PFSK-1 (cell line): ENCODE measurements at regions not wholly inside any gene's neighbourhood (a gene's known extent, or its start where the extent isn't known, plus 50 kb on each side); places are given as distances from the start of the nearest gene placed in this dataset.

Source experiments
- FOXP2 ChIP-seq: optimal IDR thresholded peaks from 2 replicates; pipeline ENCODE3; 2011; ENCODE audit warnings: borderline replicate concordance, control low read depth, inconsistent platforms; ENCODE audit not compliant: insufficient read depth; ENCODE audit errors: extremely low read length, extremely low read depth
- POLR2AphosphoS5 ChIP-seq: IDR thresholded peaks from 2 replicates; pipeline ENCODE4 v1.6.1; 2012; ENCODE audit warnings: low read depth, mild to moderate bottlenecking, control low read depth, low read length, moderate library complexity
- SIN3A ChIP-seq: IDR thresholded peaks from 2 replicates; pipeline ENCODE4 v1.6.1; 2012; ENCODE audit warnings: mild to moderate bottlenecking, low read length, moderate library complexity, borderline replicate concordance; ENCODE audit not compliant: insufficient read depth
- TAF1 ChIP-seq: IDR thresholded peaks from 2 replicates; pipeline ENCODE4 v1.6.1; 2012; ENCODE audit warnings: low read length, control low read depth, borderline replicate concordance; ENCODE audit not compliant: insufficient read depth
- TF ChIP-seq, protein P1 (sequence below), 2 experiments: IDR thresholded peaks; 2 replicates each; pipeline versions ENCODE4 v1.6.1 to v1.8.0; 2011 to 2012; ENCODE audit warnings: low read depth in 2 of 2, low read length in 2 of 2, control low read depth in 1 of 2, inconsistent platforms in 1 of 2, mild to moderate bottlenecking in 1 of 2, moderate library complexity in 1 of 2; ENCODE audit not compliant: insufficient read depth in 1 of 2

DNA sequence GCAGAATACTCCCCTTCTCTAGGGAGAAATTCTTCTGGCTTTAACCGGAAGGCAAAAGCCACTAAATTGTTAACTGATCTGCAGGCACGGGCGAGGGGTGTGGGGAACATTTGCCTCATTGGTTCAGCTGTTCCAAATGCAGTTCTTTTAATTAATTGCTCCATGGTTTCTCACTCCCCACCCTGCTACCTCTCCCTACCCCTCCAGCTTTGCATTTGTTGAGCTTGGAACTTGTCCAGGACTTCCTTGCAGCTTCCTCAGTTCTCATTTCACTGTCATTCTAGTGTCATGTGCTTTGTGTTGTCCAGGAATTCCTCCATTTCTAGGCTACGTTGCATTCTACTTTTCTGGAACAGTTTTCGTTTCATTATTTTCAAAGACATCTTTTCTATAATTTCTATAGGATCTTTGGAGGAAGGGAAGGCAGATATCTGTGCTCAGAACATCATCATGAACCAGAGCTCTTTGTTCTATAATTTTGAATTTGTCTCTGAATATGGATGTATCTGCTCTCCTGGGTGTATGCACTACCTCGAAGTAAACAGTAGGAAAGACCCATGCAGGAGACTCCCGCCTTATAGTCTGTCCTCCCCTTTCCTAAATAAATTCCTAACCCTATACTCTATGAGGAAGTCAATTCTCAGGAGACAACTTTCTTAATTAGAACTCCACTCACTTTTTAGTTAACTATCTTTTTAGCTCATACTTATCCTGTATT lies 132.4 kb upstream of the LMO4 start:
- TF ChIP-seq, protein P1, sequence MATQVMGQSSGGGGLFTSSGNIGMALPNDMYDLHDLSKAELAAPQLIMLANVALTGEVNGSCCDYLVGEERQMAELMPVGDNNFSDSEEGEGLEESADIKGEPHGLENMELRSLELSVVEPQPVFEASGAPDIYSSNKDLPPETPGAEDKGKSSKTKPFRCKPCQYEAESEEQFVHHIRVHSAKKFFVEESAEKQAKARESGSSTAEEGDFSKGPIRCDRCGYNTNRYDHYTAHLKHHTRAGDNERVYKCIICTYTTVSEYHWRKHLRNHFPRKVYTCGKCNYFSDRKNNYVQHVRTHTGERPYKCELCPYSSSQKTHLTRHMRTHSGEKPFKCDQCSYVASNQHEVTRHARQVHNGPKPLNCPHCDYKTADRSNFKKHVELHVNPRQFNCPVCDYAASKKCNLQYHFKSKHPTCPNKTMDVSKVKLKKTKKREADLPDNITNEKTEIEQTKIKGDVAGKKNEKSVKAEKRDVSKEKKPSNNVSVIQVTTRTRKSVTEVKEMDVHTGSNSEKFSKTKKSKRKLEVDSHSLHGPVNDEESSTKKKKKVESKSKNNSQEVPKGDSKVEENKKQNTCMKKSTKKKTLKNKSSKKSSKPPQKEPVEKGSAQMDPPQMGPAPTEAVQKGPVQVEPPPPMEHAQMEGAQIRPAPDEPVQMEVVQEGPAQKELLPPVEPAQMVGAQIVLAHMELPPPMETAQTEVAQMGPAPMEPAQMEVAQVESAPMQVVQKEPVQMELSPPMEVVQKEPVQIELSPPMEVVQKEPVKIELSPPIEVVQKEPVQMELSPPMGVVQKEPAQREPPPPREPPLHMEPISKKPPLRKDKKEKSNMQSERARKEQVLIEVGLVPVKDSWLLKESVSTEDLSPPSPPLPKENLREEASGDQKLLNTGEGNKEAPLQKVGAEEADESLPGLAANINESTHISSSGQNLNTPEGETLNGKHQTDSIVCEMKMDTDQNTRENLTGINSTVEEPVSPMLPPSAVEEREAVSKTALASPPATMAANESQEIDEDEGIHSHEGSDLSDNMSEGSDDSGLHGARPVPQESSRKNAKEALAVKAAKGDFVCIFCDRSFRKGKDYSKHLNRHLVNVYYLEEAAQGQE (IDR thresholded peaks at IDR 0.05; ENCODE audit: insufficient read depth in 1 of 2, low read depth in 2 of 2, low read length in 2 of 2) = 0 out of 4 replicates have a peak, but pooled peaks of 1 of the 2 experiments have one; percentile 32
- TF ChIP-seq FOXP2 (no peak), SIN3A (0 out of 2 replicates have a peak, but pooled peaks have one; percentile 71), TAF1 (no peak), POLR2AphosphoS5 (no peak)

DNA sequence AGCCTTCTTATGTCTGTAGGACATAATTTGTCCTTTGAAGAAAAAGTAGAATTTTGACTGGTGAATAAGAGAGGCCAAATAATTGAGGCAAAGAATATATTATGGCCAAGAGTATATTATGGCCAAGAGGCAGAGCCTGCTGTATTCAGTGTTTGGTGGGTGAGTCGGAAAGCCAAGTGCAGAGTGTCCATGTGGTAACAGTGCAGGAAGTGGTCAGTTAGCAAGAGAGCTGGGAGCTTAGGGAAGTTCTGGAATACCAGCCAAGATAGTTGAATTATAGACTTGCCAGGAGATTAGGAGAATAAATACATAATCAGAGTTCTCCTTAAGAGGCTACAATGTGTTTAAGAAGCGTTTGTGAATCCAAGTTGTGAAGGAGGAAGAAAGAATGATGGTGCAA lies 131.5 kb upstream of the LMO4 start:
- TF ChIP-seq, protein P1 (IDR thresholded peaks at IDR 0.05; ENCODE audit: insufficient read depth in 1 of 2, low read depth in 2 of 2, low read length in 2 of 2) = no peak
- no peak for TF ChIP-seq TAF1

DNA sequence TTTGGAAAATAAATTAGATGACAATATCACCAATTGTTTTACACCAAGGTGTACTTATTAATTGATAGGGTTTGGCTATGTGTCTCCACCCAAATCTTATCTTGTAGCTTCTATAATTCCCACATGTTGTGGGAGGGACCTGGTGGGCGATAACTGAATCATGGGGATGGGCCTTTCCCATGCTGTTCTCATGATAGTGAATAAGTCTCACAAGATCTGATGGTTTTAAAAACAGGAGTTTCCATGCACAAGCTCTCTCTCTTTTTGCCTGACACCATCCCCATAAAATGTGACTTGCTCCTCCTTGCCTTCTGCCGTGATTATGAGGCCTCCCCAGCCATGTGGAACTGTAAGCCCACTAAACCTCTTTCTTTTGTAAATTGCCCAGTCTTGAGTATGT lies 131.0 kb upstream of the LMO4 start:
- TF ChIP-seq FOXP2 (no peak), POLR2AphosphoS5 (no peak), SIN3A (no peak), TAF1 (no peak)
- TF ChIP-seq, protein P1 (IDR thresholded peaks at IDR 0.05; ENCODE audit: insufficient read depth in 1 of 2, low read depth in 2 of 2, low read length in 2 of 2) = no peak

DNA sequence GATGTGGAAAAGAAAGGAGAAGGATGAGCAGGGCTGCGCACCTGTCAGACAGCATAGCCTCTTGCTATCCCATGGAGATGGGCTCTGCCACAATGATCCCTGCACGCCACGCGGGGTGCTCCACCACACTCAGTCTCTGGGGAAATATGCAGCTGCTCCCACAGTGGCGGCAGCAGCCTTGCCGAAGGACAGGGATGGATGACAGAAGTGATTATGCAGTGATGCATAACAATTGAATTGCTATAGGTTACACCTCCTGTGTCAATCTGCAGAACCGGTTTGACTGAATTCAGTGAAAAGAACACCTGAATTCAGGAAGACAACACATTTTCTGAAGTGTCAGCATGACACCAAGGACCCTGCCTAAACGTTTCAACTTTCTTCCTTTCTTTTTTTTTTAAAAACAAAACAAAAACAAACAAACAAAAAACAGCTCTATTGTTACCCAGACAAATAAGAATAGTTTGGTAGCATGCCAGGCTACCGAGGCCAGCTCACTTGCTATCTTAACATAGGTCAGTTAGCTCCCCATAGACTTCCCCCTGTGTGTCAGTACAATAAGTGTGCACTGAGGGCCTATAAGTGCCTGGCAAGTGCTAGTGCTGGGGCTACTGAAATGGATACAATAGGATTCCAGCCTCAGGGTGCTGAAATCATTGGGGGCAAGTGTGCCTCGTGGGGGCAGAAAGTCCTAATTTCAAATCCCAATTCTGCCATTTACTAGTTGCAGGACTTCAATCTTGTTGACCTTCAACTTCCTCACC lies 127.6 kb upstream of the LMO4 start:
- TF ChIP-seq SIN3A (no peak), TAF1 (no peak), FOXP2 (no peak), POLR2AphosphoS5 (no peak)
- TF ChIP-seq, protein P1 (IDR thresholded peaks at IDR 0.05; ENCODE audit: insufficient read depth in 1 of 2, low read depth in 2 of 2, low read length in 2 of 2) = no peak

DNA sequence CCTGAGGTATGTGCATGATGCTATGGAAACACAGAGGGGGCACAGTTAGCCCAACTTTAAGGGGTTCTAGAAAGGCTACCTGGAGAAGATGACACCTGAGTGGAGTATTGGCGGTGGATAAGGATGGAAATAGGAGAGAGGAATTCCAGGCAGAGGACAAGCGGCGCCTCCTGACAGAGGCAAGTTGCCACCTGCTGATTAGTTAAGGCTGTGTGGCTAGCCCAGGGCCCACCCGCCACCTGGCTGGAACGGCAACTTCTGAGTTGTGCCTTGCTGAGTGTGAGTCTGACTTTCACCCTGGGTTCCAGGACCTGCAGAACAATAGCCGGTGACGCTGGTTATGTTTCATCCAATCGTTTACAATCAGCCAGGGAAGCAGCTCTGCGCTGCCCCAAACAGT lies 126.9 kb upstream of the LMO4 start:
- TF ChIP-seq FOXP2 (no peak), SIN3A (no peak), TAF1 (no peak), POLR2AphosphoS5 (no peak)
- TF ChIP-seq, protein P1 (IDR thresholded peaks at IDR 0.05; ENCODE audit: insufficient read depth in 1 of 2, low read depth in 2 of 2, low read length in 2 of 2) = no peak
